Effector memory CD4-positive, alpha-beta T cell (primary cell): ENCODE measurements at regions not wholly inside any gene's neighbourhood (a gene's known extent, or its start where the extent isn't known, plus 50 kb on each side); places are given as distances from the start of the nearest gene placed in this dataset.

ENCODE experiments used
- DNase-seq, 3 donors: peaks; one replicate each; pipeline ENCODE4 v3.0.0-alpha.2; 2020
- H3K27ac ChIP-seq: 2 replicates; pipeline ENCODE4 v1.7.0; 2013; ENCODE audit warnings: mild to moderate bottlenecking, low read length, moderate library complexity; ENCODE audit not compliant: insufficient read depth, poor library complexity, severe bottlenecking
- H3K27me3 ChIP-seq: replicated peaks from 2 replicates; pipeline ENCODE4 v1.7.0; 2013; ENCODE audit warnings: mild to moderate bottlenecking, low read length; ENCODE audit not compliant: insufficient read depth, control insufficient read depth, poor library complexity, severe bottlenecking
- H3K36me3 ChIP-seq: 2 replicates; pipeline ENCODE4 v1.7.0; 2013; ENCODE audit warnings: mild to moderate bottlenecking, low read length, moderate library complexity; ENCODE audit not compliant: control insufficient read depth, insufficient read depth
- H3K4me1 ChIP-seq: 2 replicates; pipeline ENCODE4 v1.7.0; 2013; ENCODE audit warnings: low read length, mild to moderate bottlenecking; ENCODE audit not compliant: control insufficient read depth, insufficient read depth, poor library complexity, severe bottlenecking
- H3K4me3 ChIP-seq: 2 replicates; pipeline ENCODE4 v1.7.0; 2013; ENCODE audit warnings: low read length, low read depth, mild to moderate bottlenecking; ENCODE audit not compliant: insufficient read depth, poor library complexity, severe bottlenecking
- H3K9me3 ChIP-seq: 2 replicates; pipeline ENCODE4 v1.7.0; 2013; ENCODE audit warnings: mild to moderate bottlenecking, low read length, moderate library complexity; ENCODE audit not compliant: control insufficient read depth

DNA sequence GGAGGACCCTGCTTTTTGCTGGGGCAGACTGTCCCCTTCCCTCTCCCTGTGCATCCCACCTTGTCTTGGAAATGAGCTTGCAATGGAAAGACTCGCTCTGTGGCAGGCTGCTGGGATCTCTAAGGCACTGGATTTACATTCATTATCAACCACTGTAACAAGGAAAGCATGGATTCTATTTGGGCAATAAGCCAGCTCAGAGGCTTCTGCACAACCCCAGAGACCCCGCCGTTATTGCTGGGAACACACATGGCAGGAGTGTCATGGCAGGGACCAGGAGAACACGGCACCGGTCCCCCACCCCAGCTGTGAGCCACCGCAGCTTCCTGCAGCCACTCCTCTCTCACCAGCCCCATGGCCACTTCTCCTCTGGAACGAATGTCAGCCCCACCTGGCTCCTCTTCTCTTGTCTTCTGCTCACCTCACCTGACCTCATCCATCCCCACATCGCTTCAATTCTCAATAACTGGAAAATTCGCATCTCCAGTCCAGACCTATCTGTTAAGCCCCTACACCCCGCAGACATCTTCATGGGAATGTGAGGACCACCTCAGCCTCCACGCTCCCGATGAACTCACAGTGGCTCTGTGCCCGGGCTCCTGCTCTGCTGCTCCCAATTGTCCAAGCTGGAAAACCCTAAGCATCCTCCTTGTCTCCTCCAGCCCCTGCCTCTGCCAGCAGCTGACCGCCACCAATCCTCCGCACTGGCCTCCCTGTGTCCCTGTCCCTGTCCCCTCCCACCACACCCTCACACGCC lies 181.5 kb downstream of the USP12 start:
- Histone ChIP-seq H3K36me3 (no peaks in the 10 kb centered on the region), H3K27me3 (no peaks in the 10 kb centered on the region), H3K27ac (no peak overlapping the region), H3K4me3 (no peak overlapping the region), H3K9me3 (no peaks in the 10 kb centered on the region), H3K4me1 (no peaks in the 10 kb centered on the region)
- no peak for DNase-seq

DNA sequence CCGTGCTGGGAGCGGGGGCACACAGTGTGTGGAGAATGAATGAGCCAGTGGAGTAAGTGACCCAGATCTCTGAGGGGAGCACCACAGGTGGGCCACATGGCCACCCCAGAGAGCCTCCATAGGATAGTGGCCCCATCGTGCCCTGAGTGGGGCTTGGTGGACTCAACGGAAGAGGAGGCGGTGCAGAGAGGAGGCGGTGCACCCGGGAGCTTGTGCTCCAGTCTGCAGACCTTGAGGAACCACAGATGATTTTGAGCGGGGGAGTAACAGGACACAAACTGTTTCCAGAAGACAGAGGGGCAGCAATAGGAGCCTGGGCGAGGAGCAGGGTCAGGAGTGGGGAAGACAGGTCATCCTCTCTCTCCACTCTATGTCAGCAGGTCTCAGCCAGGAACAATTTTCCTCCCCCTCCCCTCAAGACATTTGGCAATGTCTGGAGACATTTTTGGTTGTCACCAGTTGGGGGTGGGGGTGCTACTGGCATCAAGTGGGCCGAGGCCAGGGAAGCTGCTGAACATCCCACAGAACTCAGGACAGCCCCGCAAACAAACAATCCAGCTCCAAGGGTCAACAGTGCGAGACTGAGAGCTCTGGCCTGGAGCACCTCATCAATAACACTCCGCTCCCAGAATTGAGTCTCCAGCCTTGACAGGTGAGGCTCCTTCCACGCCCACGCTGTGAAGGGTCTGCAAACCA lies 182.2 kb downstream of the USP12 start:
- no peak overlapping the region for H3K4me3 ChIP-seq
- H3K27ac ChIP-seq, result no peak overlapping the region
- H3K4me1 ChIP-seq, result no peaks in the 10 kb centered on the region
- DNase-seq, result no peak
- H3K9me3 ChIP-seq, result no peaks in the 10 kb centered on the region
- no peaks in the 10 kb centered on the region for H3K27me3 ChIP-seq
- no peaks in the 10 kb centered on the region for H3K36me3 ChIP-seq

DNA sequence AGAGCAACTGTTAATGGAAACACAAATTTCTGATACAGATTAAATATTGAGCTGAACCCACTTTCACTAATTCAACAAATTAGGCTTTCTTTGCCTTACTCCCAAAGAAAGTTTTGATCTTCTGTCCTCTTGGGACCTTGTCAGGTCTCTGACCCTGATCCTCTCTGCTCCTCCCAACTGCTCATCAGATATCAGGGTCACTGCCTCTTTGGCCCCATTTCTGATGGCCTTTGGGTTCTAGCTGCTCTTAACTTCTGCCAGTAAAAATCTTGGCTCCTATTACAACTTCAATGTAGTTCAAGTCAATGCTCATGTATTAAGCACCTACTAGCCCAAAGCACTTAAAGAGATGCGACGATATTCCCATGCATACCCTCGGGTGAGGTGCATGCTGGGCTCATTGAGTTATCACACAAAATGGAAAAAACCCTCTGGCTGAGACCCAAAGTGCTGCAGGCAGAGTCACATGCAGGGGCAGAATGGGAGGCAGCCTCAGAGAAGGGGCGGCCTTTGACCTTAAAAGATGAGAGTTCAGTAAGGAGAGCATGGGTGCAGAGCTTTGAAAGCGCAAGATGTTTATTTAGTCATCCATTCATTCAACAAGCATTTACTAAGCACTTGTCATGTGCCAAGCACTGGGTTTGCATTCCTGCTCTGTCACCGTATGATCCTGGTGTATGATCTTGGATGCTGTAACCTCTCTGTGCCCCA lies 183.4 kb downstream of the USP12 start:
- no peaks in the 10 kb centered on the region for H3K4me1 ChIP-seq

DNA sequence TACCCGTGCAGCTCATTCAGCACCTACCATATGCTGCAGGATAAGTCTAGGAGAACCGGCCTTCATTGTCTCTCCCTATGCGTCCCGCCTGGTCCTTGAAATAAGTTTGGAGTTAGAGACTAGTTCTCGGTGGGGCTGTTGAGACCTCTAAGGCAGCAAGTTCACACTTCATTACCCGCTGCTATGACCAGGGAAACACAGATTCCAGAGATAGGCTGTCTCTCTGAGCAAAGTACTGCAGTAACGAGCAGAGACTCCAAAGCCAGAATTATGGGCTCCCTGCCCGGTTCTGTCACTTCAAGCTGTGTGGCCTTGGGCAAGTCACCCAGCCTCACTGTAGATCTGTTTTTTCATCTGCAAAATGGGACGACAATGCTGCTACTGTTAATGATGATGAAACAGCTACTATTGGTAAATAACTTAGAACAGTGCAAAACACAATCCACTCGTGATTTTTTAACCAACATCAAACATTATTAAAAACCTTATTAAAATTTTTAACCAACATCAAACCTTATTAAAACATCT lies 184.1 kb downstream of the USP12 start:
- DNase-seq, result no peak
- H3K36me3 ChIP-seq, result no peaks in the 10 kb centered on the region
- H3K27me3 ChIP-seq, result no peaks in the 10 kb centered on the region
- no peak overlapping the region for H3K27ac ChIP-seq
- H3K4me1 ChIP-seq, result no peaks in the 10 kb centered on the region
- H3K4me3 ChIP-seq, result no peak overlapping the region
- no peaks in the 10 kb centered on the region for H3K9me3 ChIP-seq

More for the DNA sequence above, 183.4 kb downstream of the USP12 start:
- Histone ChIP-seq H3K9me3 (no peaks in the 10 kb centered on the region), H3K27me3 (no peaks in the 10 kb centered on the region), H3K36me3 (no peaks in the 10 kb centered on the region), H3K4me3 (no peak overlapping the region), H3K27ac (no peak overlapping the region)
- no peak for DNase-seq

DNA sequence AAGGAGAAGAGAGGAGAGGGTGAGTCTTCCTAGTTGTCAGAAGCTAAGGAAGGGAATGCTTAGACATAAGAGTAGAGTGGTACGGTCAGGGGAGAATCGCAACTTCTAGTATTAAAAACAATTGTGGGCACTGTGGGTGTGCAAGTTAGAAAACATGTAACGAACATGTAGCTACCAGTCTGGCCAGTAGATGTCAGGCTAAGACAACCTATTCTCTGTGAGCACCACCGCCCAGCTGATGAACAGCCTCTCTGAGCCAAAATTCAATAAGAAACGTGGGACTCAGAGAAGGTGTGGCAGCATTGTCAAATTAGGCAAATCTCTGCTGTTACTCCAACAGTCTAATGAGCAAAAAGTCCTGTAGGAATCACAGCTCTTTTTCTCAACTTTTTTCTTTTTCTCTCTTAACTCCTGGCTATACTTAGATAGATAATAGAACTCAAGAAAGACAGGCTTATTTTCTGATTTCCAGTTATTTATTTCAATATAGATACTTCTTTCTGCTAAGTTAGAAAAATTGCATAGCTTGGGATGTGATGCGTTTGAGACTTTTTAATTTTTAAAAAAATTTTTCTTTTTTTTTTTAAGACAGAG lies 186.2 kb downstream of the USP12 start:
- Histone ChIP-seq H3K9me3 (no peaks in the 10 kb centered on the region), H3K27me3 (no peaks in the 10 kb centered on the region), H3K4me3 (no peak overlapping the region), H3K36me3 (no peaks in the 10 kb centered on the region), H3K27ac (no peak overlapping the region), H3K4me1 (no peaks in the 10 kb centered on the region)
- peak; percentile 26 to 56 (median 38) for DNase-seq

DNA sequence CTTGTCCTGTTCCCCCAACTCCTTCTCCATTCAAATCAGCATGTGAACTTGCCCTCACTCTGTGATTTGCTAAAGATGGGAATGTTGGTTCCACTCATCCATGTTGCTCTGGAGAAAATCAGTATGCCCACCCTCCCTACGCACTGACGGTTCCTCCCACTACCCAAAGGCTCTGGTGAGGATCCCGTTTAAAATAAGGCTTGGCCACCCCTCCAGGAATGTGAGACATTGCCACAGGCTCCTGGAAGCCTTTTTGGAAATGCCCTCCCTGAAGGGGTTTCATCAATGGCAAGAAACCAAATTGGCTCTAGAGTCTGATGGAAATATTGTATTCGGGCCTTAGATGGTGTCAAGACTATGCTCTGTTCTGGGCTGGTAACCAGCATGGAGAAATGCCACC lies 187.3 kb downstream of the USP12 start:
- no peak for DNase-seq
- no peaks in the 10 kb centered on the region for H3K27me3 ChIP-seq
- no peaks in the 10 kb centered on the region for H3K9me3 ChIP-seq
- H3K4me1 ChIP-seq, result no peaks in the 10 kb centered on the region
- no peaks in the 10 kb centered on the region for H3K36me3 ChIP-seq
- no peak overlapping the region for H3K4me3 ChIP-seq
- no peak overlapping the region for H3K27ac ChIP-seq

DNA sequence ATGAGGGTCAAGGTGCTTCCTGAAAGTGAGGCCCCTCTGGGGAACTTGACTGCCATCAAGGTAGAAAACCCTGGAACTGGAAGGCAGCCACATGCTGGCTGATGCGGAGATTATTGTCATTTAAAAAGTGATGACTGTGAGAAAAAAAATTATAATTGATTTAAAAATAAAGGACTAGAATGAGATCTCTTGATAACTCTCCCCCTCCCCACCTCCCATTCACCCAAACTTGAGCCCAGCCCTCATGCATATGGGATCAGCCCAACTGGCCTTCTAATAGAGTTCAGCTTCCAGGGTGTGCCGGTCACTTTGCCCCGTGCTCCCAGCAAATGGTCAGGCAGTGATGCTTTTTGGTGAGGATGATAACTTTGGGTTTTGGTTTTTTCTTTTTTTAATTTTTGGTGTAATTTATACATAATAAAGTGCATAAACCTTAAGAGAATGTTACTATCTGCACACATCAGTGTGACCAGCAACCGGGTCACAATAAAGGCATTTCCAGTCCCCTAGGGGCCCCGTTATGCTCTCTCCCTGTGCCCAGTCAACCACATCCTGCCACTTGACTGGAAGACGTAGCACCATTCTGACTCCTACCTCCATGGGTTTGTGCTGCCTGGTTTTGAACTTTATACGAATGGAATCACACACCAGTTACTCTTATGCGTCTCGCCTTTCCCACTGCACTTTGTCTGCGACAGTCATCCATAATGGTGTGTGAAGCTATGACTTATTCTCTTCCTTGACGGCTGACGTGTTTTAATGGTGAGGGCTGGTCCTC lies 187.9 kb downstream of the USP12 start:
- H3K36me3 ChIP-seq, result no peaks in the 10 kb centered on the region
- H3K27me3 ChIP-seq, result no peaks in the 10 kb centered on the region
- no peak overlapping the region for H3K27ac ChIP-seq
- H3K4me1 ChIP-seq, result no peaks in the 10 kb centered on the region
- no peak overlapping the region for H3K4me3 ChIP-seq
- DNase-seq, result no peak
- H3K9me3 ChIP-seq, result no peaks in the 10 kb centered on the region

DNA sequence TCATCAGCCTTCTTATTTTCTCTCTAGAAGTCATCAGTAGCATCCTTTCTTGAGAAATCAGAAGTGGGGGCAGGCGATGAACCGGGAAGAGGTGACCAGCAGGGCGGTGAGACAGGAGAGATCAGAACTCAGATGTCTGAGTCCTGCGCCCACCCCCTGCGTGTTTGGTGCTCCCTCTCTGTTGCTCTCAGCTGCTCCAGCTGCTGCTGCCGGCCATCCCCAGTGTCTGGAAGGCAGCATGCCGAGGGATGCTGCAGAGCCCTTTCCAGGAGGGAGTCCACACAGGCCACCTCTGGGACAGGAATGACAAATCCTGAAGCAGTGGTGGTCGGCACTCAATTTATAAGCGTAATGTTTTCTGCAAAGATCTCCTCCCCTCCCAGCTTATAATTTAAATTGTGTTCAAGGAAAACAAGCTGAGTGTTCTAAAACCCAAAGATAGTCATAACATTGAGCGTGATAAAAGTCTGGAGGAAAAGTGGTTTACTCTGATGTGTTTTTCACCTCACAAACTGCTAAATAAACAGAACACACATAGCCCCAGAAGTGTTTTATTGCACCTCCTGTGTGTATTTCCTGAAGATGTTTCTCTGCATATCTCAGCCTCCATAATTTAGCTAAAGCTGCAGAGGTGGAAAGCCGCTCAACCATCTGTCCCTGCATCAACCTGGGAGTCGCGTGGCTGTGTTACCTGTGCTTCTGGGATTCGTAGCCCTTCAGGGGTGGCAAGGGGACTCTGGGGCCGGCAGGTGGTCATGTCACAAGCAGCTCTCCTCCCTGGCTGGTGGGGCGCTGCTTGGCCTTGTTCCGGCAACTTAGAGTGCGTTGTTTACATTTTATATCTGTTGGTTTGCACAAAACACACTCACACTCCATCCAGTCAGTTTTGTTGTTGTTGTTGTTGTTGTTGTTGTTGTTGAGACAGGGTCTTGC lies 191.2 kb downstream of the USP12 start:
- H3K9me3 ChIP-seq, result no peaks in the 10 kb centered on the region
- no peak overlapping the region for H3K4me3 ChIP-seq
- H3K27ac ChIP-seq, result no peak overlapping the region
- no peaks in the 10 kb centered on the region for H3K4me1 ChIP-seq
- H3K27me3 ChIP-seq, result no peaks in the 10 kb centered on the region
- DNase-seq, result no peak
- H3K36me3 ChIP-seq, result no peaks in the 10 kb centered on the region
